ENCODE measurements at regions not wholly inside any gene's neighbourhood (a gene's known extent, or its start where the extent isn't known, plus 50 kb on each side); places are given as distances from the start of the nearest gene placed in this dataset.

DNA sequence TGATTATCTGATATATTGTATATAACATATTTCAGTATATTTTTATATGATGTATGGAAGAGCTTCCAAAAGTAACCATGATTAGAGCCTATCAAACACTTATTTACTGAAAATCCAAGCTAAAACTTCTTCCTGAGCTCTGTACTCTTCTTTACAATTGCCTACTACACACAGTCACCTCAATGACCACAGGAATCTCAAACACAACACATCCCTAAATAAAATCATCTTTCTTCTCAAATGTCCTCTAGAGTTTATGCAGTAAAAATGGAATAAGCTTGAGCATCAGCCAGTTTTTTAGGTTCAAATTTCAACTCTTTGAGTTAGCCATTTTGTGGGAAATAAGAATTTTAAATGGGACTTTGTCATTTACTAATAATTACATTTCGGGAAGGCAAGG is 102.6 kb upstream of the FNDC3A start:
- Histone ChIP-seq H3K36me3 (no peaks in the 10 kb centered on the region), H3K27me3 (no peaks in the 10 kb centered on the region), H3K9me3 (no peaks in the 10 kb centered on the region), H3K4me3 (no peak overlapping the region), H3K27ac (no peak overlapping the region), H3K4me1 (no peaks in the 10 kb centered on the region)
- intact Hi-C loops (cut with DNase I) = no loop called here
- DNase-seq (ENCODE audit: extremely low spot score in 2 of 2) = no peak
- no peak for TF ChIP-seq POLR2A (IDR thresholded peaks at IDR 0.05)
- TF ChIP-seq POLR2AphosphoS5 (IDR thresholded peaks at IDR 0.05; ENCODE audit: insufficient read depth in 1 of 2, low read depth in 1 of 2) = no peak
- TF ChIP-seq, protein P1, sequence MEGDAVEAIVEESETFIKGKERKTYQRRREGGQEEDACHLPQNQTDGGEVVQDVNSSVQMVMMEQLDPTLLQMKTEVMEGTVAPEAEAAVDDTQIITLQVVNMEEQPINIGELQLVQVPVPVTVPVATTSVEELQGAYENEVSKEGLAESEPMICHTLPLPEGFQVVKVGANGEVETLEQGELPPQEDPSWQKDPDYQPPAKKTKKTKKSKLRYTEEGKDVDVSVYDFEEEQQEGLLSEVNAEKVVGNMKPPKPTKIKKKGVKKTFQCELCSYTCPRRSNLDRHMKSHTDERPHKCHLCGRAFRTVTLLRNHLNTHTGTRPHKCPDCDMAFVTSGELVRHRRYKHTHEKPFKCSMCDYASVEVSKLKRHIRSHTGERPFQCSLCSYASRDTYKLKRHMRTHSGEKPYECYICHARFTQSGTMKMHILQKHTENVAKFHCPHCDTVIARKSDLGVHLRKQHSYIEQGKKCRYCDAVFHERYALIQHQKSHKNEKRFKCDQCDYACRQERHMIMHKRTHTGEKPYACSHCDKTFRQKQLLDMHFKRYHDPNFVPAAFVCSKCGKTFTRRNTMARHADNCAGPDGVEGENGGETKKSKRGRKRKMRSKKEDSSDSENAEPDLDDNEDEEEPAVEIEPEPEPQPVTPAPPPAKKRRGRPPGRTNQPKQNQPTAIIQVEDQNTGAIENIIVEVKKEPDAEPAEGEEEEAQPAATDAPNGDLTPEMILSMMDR (IDR thresholded peaks at IDR 0.05) = no peak

DNA sequence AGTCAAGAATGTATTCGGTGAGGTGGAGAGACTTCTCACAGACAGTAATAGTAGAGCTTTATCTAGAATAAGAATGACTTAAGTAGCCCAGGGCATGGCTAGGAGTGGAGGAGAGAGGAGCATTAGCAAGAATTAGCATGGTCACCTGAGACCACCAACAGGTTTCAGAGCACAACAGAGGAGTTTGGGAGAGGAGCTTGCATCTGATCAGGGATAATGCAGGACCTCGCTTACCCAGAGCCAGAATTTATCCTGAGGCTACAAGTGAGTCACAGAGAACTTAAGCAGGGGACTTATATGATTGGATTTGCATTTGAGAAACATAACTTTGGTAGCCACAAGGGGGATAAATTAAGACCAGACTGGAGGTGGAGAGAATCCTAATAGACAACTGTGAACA is 102.1 kb upstream of the FNDC3A start:
- Histone ChIP-seq H3K27me3 (no peaks in the 10 kb centered on the region), H3K36me3 (no peaks in the 10 kb centered on the region), H3K27ac (no peak overlapping the region), H3K4me3 (no peak overlapping the region), H3K9me3 (no peaks in the 10 kb centered on the region), H3K4me1 (no peaks in the 10 kb centered on the region)
- intact Hi-C loops (cut with DNase I) = no loop called here
- no peak for TF ChIP-seq POLR2A (IDR thresholded peaks at IDR 0.05)
- no peak for TF ChIP-seq POLR2AphosphoS5 (IDR thresholded peaks at IDR 0.05; ENCODE audit: insufficient read depth in 1 of 2, low read depth in 1 of 2)
- TF ChIP-seq, protein P1 (IDR thresholded peaks at IDR 0.05) = no peak
- DNase-seq (ENCODE audit: extremely low spot score in 2 of 2) = no peak

DNA sequence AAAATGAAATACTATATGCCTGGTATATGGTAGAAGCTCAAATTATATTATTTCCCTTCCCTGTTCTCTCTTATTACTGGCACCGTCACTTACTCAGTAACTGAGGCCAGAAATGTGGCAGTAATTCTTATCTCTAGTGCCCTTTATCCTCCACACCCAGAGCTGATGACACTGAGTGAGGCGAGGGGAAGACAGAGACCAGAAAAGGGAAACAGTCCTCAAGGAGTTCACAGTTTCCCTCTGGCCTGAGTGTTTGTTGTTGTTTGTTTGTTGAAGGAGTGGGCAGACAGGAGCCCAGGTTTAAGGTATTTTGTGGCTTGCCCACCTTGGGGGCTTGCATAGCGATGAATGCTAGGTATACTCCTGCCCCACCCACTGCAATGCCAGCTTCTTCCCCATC is 101.5 kb upstream of the FNDC3A start:
- DNase-seq (ENCODE audit: extremely low spot score in 2 of 2) = no peak
- TF ChIP-seq POLR2AphosphoS5 (IDR thresholded peaks at IDR 0.05; ENCODE audit: insufficient read depth in 1 of 2, low read depth in 1 of 2) = no peak
- TF ChIP-seq POLR2A (IDR thresholded peaks at IDR 0.05) = no peak
- TF ChIP-seq, protein P1 (IDR thresholded peaks at IDR 0.05) = no peak
- no peaks in the 10 kb centered on the region for H3K27me3 ChIP-seq

DNA sequence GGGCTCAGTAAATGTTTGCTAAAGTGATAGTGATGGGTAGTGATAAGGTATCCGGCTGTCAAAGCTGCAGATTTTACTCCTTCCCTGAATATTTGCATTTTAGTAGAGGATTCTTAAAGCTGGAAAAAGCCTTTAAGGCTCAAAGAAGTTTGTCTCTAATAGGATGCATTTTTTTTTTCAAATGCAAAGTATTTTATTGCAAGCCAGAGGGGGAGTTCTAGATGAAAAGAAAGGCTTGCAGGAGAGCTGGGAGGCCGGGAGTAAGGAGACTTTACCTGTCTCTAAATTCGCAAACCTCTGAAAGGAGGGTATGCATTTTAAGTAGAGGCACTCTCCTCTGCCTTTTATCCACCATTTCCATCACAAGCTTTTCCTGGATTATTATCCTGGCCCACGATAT is 100.7 kb upstream of the FNDC3A start:
- Histone ChIP-seq H3K9me3 (no peaks in the 10 kb centered on the region), H3K4me1 (no peaks in the 10 kb centered on the region), H3K4me3 (no peak overlapping the region), H3K27me3 (no peaks in the 10 kb centered on the region), H3K27ac (no peak overlapping the region), H3K36me3 (no peaks in the 10 kb centered on the region)
- no peak for DNase-seq (ENCODE audit: extremely low spot score in 2 of 2)
- intact Hi-C loops (cut with DNase I) = no loop called here
- TF ChIP-seq POLR2AphosphoS5 (IDR thresholded peaks at IDR 0.05; ENCODE audit: insufficient read depth in 1 of 2, low read depth in 1 of 2) (no peak), POLR2A (IDR thresholded peaks at IDR 0.05) (no peak)
- TF ChIP-seq, protein P1 (IDR thresholded peaks at IDR 0.05) = no peak

More for the DNA sequence above, 101.5 kb upstream of the FNDC3A start:
- intact Hi-C loops (cut with DNase I) = no loop called here
- H3K27ac ChIP-seq = no peak overlapping the region
- no peaks in the 10 kb centered on the region for H3K4me1 ChIP-seq
- H3K36me3 ChIP-seq = no peaks in the 10 kb centered on the region
- no peaks in the 10 kb centered on the region for H3K9me3 ChIP-seq
- no peak overlapping the region for H3K4me3 ChIP-seq

DNA sequence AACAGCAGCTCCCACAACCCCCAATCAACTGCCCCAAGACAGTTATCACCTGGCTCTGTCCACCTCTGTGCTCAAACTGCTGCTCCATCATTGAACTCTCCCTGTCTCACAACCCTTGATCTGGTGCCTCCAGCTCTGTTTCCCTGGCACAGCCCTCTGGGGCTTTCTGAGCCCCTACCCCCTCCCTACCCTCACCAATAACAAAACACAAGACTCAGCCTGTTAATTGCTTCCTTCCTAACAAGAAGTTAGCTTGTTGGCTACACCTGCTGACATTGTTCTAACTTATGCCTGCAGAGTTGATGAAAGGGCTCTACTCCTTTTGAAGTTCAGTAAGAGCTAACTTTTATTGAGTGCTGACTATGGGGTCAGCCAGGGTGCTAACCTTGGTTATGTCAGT is 99.4 kb upstream of the FNDC3A start:
- no peaks in the 10 kb centered on the region for H3K4me1 ChIP-seq
- H3K27me3 ChIP-seq = no peaks in the 10 kb centered on the region
- no peak overlapping the region for H3K27ac ChIP-seq
- DNase-seq (ENCODE audit: extremely low spot score in 2 of 2) = no peak
- TF ChIP-seq, protein P1 (IDR thresholded peaks at IDR 0.05) = no peak
- TF ChIP-seq POLR2AphosphoS5 (IDR thresholded peaks at IDR 0.05; ENCODE audit: insufficient read depth in 1 of 2, low read depth in 1 of 2) (no peak), POLR2A (IDR thresholded peaks at IDR 0.05) (no peak)
- intact Hi-C loops (cut with DNase I) = no loop called here
- H3K9me3 ChIP-seq = no peaks in the 10 kb centered on the region
- no peaks in the 10 kb centered on the region for H3K36me3 ChIP-seq
- no peak overlapping the region for H3K4me3 ChIP-seq

Measured in vagina (tissue), 2 donors.